ENCODE measurements at regions not wholly inside any gene's neighbourhood (a gene's known extent, or its start where the extent isn't known, plus 50 kb on each side); places are given as distances from the start of the nearest gene placed in this dataset.
"Not testable (repeated sequence)": the region's sequence is repeated elsewhere in the genome, so short reads cannot be mapped to it uniquely, and the experiment has no call there.

- DNase-seq, result no peak
- no peak for ATAC-seq
Measured at GRCh38 chr4:143819029-143819428, 86.3 kb downstream of the GYPE start.

DNA sequence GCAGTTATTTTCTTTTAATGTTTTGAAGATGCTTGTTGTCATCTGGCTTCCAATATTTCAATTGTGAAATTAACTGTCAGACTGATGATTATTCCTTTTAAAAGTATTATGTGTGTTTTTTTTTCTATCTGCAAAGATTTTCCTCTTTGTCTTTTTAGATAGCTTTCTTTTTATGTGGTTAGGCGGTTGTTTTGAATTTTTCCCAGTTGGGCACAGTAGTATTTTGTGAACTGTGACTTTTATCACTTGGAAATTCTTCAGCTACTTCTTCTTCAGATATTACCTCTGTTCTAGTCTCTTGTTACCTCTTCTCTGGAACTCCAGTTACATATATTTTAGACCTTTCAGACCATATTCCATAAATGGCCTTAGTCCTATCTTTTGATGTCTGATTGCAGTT lies 87.5 kb downstream of the GYPE start:
- not testable (repeated sequence) for DNase-seq, ATAC-seq

GRCh38 chr4:143815375-143815774 lies 90.0 kb downstream of the GYPE start:
- not testable (repeated sequence) for ATAC-seq, DNase-seq

GRCh38 chr4:143813431-143814154 lies 91.8 kb downstream of the GYPE start:
- ATAC-seq, DNase-seq: not testable (repeated sequence)

GRCh38 chr4:143791693-143792092 lies 91.2 kb upstream of the FREM3 start:
- not testable (repeated sequence) for ATAC-seq, DNase-seq

GRCh38 chr4:143790425-143790824 lies 90.0 kb upstream of the FREM3 start:
- ATAC-seq, DNase-seq: not testable (repeated sequence)

DNA sequence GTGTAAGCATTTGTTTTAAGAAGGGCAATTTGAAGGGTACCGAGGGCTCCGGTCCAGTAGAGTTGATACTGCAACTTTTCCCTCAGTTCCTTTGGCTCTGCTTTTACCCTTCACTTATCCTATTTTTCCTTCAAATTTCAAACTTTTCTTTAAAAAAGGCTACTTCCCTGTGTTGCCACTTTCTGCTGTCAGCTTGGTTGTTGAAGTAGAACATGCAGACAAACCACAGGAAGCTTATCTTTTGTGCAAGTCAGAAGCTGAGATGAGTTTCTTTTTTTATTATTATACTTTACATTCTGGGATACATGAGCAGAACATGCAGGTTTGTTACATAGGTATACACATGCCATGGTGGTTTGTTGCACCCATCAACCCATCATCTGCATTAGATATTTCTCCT lies 89.1 kb upstream of the FREM3 start:
- DNase-seq, result not testable (repeated sequence)

GRCh38 chr4:143784567-143784966 lies 84.1 kb upstream of the FREM3 start:
- no peak for DNase-seq
- ATAC-seq, result no peak

More for the DNA sequence above, 89.1 kb upstream of the FREM3 start:
- ATAC-seq, result not testable (repeated sequence)

GRCh38 chr4:143782521-143782920 lies 82.0 kb upstream of the FREM3 start:
- ATAC-seq, result no peak
- no peak for DNase-seq

DNA sequence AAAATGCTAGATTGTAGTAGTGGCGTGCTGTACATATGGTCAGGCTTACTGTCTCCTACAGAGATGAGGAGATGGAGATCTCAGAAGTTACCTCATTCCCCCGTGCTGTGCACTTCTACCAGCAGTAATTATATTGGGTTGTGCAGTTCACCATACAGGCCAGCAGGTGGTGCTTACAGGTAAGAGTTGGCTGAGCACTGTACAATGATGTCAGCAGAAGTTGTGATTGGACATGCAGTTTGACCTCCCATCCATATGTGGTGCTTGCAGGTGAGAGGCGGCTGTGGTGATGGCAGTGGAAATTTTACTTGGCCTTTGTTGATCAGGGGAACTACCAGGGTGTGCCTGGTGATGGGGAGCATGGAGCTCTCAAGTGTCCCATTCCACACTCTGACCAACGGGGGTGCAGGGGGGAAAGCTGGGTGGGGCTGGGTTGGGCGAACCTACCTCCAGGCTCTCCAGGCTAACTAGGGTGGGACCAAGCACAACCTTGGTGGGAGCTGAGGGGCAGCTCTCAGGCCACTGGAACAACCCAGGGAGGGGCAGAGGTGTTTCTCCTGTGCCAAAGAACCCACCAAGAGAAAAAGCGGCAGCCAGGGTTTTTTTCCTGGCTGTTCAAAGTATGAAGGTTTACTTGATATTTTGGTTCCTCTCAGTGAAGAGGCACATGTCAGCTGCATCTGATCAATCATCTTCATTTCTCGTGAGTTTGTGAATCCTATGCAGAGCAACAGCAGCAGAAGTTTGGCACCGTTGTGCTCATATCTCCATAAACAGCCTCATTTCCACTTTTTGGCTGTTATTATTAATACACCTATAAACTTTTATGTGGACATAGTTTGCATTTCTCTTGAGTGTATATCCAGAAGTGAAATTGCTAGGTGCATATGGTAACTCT lies 73.8 kb upstream of the FREM3 start:
- DNase-seq (peak; percentile 39), ATAC-seq (peak; percentile 86)

GRCh38 chr4:143771269-143771668 lies 70.8 kb upstream of the FREM3 start:
- ATAC-seq, result no peak
- DNase-seq, result no peak

- ATAC-seq (no peak), DNase-seq (no peak)
Measured at GRCh38 chr4:143768007-143768591, 67.6 kb upstream of the FREM3 start.

DNA sequence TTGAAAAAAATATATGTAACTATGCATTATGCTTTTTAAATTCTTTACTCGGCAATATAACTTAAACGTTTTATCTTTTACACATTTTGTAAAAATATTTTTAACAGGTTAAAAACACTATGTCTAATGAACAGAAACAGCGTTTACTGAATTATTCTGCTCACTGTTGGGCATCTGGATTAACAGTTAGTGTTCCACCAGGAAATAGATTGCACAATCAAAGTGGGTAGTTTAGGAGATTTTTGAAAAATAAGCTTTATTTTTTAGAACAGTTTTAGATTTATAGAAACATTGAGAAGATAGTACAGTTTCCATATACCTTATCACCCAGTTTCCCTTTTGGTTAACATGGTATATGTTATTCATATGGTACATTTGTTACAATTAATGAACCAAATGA lies 63.1 kb upstream of the FREM3 start:
- ATAC-seq (no peak), DNase-seq (no peak)

DNA sequence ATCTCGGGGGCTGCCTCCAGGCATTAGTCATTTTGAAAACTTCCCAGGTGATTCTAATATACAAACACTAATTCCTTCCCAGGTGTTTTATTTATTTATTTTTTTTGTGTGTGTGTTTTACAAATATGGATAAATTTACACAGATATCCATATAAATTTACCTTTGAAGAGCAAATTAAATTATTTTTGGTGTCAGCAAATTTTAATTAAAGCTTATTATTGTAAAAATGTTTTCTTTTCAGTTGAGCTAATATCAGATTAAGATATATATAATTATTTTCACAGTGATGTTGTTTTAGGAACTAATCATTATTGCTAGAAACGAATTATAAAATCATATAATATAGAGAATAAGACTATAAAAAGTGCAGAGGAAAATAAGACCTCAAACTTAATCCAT lies 62.0 kb upstream of the FREM3 start:
- no peak for ATAC-seq
- no peak for DNase-seq
